ENCODE measurements at regions not wholly inside any gene's neighbourhood (a gene's known extent, or its start where the extent isn't known, plus 50 kb on each side); places are given as distances from the start of the nearest gene placed in this dataset.

- no peak for TF ChIP-seq ZNF350 (tag by site-specific recombination; IDR thresholded peaks at IDR 0.05)
- TF ChIP-seq ZNF514 (tag by site-specific recombination; IDR thresholded peaks at IDR 0.05) = no peak
- TF ChIP-seq ZNF621 (tag by site-specific recombination; IDR thresholded peaks at IDR 0.05) = no peak
- TF ChIP-seq ZNF239 (tag by site-specific recombination; IDR thresholded peaks at IDR 0.05) = no peak
Observed at GRCh38 chr13:47499358-47500150, 501.5 kb downstream of the SUCLA2 start (continued).

DNA sequence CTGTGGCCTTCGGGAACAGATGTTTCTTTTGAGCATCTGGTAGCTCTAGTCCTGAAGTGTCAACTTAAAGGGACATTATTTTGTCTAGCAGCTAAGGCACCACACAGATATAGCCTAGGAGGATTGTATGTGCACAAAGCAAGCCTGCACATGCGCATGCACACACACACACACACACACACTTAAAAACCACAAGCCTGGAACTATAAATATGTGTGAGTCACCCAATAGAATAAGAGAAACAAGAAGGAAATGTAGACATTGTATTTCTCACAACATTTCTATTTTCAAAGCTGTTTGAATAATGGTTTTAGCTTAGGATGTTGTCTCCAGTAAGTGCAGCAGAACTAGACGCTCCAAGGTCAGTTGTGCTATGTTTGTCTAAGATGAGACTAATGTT, 516.5 kb downstream of the SUCLA2 start:
- Histone ChIP-seq H3K4me1 (ENCODE audit: control insufficient read depth, insufficient read depth, low read length) (no peaks in the 10 kb centered on the region), H3K9me3 (ENCODE audit: control insufficient read depth, insufficient read depth, low read depth, low read length) (no peaks in the 10 kb centered on the region), H3K27ac (ENCODE audit: extremely low read depth, low read depth, low read length) (no peak overlapping the region), H3K36me3 (ENCODE audit: control insufficient read depth in 2 of 2, insufficient read depth in 1 of 2, low read length in 2 of 2) (no peaks in the 10 kb centered on the region), H3K4me3 (ENCODE audit: low read depth, low read length) (no peak overlapping the region)
- ChIA-PET CTCF (no interaction called here), POLR2A (no interaction called here)
- TF ChIP-seq, protein P1, sequence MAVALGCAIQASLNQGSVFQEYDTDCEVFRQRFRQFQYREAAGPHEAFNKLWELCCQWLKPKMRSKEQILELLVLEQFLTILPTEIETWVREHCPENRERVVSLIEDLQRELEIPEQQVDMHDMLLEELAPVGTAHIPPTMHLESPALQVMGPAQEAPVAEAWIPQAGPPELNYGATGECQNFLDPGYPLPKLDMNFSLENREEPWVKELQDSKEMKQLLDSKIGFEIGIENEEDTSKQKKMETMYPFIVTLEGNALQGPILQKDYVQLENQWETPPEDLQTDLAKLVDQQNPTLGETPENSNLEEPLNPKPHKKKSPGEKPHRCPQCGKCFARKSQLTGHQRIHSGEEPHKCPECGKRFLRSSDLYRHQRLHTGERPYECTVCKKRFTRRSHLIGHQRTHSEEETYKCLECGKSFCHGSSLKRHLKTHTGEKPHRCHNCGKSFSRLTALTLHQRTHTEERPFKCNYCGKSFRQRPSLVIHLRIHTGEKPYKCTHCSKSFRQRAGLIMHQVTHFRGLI (tag by site-specific recombination; IDR thresholded peaks at IDR 0.05) = no peak
- 0 out of 2 replicates have a peak, but pooled peaks have one; percentile 46 for TF ChIP-seq ZSCAN4 (tag by site-specific recombination; IDR thresholded peaks at IDR 0.05)

- Histone ChIP-seq H3K27ac (ENCODE audit: extremely low read depth, low read depth, low read length) (no peak overlapping the region), H3K36me3 (ENCODE audit: control insufficient read depth in 2 of 2, insufficient read depth in 1 of 2, low read length in 2 of 2) (no peaks in the 10 kb centered on the region), H3K4me1 (ENCODE audit: control insufficient read depth, insufficient read depth, low read length) (no peaks in the 10 kb centered on the region), H3K4me3 (ENCODE audit: low read depth, low read length) (no peak overlapping the region), H3K9me3 (ENCODE audit: control insufficient read depth, insufficient read depth, low read depth, low read length) (no peaks in the 10 kb centered on the region)
- ChIA-PET CTCF (no interaction called here), POLR2A (no interaction called here)
- TF ChIP-seq PRDM6 (tag by site-specific recombination; IDR thresholded peaks at IDR 0.05) (no peak), OVOL3 (tag by site-specific recombination; IDR thresholded peaks at IDR 0.05) (no peak), ZNF146 (tag by site-specific recombination; IDR thresholded peaks at IDR 0.05) (no peak), ZNF155 (tag by site-specific recombination; IDR thresholded peaks at IDR 0.05) (no peak), KLF1 (tag by site-specific recombination; IDR thresholded peaks at IDR 0.05) (no peak), ZNF292 (tag by site-specific recombination; IDR thresholded peaks at IDR 0.05; ENCODE audit: borderline replicate concordance, low read depth) (no peak), SCRT1 (tag by site-specific recombination; IDR thresholded peaks at IDR 0.05; ENCODE audit: borderline replicate concordance) (no peak), ZNF239 (tag by site-specific recombination; IDR thresholded peaks at IDR 0.05) (no peak), MYNN (tag by site-specific recombination; IDR thresholded peaks at IDR 0.05; ENCODE audit: borderline replicate concordance) (no peak), ZSCAN23 (tag by site-specific recombination; IDR thresholded peaks at IDR 0.05) (no peak), TRIM28 (IDR thresholded peaks at IDR 0.05; ENCODE audit: borderline replicate concordance, low read length) (no peak), ZNF23 (tag by site-specific recombination; IDR thresholded peaks at IDR 0.05; ENCODE audit: borderline replicate concordance) (no peak), ZIC2 (tag by site-specific recombination; IDR thresholded peaks at IDR 0.05) (no peak)
- TF ChIP-seq, protein P2, sequence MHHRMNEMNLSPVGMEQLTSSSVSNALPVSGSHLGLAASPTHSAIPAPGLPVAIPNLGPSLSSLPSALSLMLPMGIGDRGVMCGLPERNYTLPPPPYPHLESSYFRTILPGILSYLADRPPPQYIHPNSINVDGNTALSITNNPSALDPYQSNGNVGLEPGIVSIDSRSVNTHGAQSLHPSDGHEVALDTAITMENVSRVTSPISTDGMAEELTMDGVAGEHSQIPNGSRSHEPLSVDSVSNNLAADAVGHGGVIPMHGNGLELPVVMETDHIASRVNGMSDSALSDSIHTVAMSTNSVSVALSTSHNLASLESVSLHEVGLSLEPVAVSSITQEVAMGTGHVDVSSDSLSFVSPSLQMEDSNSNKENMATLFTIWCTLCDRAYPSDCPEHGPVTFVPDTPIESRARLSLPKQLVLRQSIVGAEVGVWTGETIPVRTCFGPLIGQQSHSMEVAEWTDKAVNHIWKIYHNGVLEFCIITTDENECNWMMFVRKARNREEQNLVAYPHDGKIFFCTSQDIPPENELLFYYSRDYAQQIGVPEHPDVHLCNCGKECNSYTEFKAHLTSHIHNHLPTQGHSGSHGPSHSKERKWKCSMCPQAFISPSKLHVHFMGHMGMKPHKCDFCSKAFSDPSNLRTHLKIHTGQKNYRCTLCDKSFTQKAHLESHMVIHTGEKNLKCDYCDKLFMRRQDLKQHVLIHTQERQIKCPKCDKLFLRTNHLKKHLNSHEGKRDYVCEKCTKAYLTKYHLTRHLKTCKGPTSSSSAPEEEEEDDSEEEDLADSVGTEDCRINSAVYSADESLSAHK (tag by site-specific recombination; IDR thresholded peaks at IDR 0.05) = no peak
Observed at GRCh38 chr13:47481536-47481935, 519.5 kb downstream of the SUCLA2 start.
